Heart left ventricle (tissue), 16 donors: ENCODE measurements at regions not wholly inside any gene's neighbourhood (a gene's known extent, or its start where the extent isn't known, plus 50 kb on each side); places are given as distances from the start of the nearest gene placed in this dataset.
"Not testable (repeated sequence)": the region's sequence is repeated elsewhere in the genome, so short reads cannot be mapped to it uniquely, and the experiment has no call there.

Experiments used
- ATAC-seq, 4 donors: fragments of 200-7000 bp; cut with Tn5 transposase; one replicate each; pipeline ENCODE4 v1.9.1; 2020 to 2022; ENCODE audit warnings: moderate library complexity in 4 of 4, mild to moderate bottlenecking in 3 of 4, moderate number of reproducible peaks in 1 of 4
- DNase-seq, 5 donors: peaks; one replicate each; pipeline ENCODE4 v3.0.0-alpha.2; 2020
- H3K27ac ChIP-seq, 12 donors: fragments of 200-600 bp; sonication (generic) in 4 of 12; one replicate each; pipeline versions ENCODE4 v1.5.0 to v1.8.0; 2016 to 2022; ENCODE audit warnings: mild to moderate bottlenecking in 2 of 12
- H3K27me3 ChIP-seq, 9 donors: fragments of 200-600 bp; sonication (generic) in 2 of 9; one replicate each; pipeline versions ENCODE4 v1.5.1 to v1.8.0; 2016 to 2022; ENCODE audit warnings: mild to moderate bottlenecking in 3 of 9
- H3K36me3 ChIP-seq, 9 donors: fragments of 200-600 bp; sonication (generic) in 2 of 9; one replicate each; pipeline versions ENCODE4 v1.5.0 to v1.8.0; 2018 to 2022; ENCODE audit warnings: mild to moderate bottlenecking in 2 of 9
- H3K4me1 ChIP-seq, 12 donors: fragments of 200-600 bp; sonication (generic) in 4 of 12; one replicate each; pipeline versions ENCODE4 v1.5.0 to v1.8.0; 2016 to 2022; ENCODE audit warnings: mild to moderate bottlenecking in 3 of 12
- H3K4me3 ChIP-seq, 12 donors: fragments of 200-600 bp; sonication (generic) in 4 of 12; one replicate each; pipeline versions ENCODE4 v1.5.0 to v1.8.0; 2017 to 2022; ENCODE audit warnings: mild to moderate bottlenecking in 9 of 12, moderate library complexity in 4 of 12
- H3K9me3 ChIP-seq, 12 donors: fragments of 200-600 bp; sonication (generic) in 4 of 12; one replicate each; pipeline versions ENCODE4 v1.5.0 to v1.8.0; 2016 to 2022; ENCODE audit warnings: mild to moderate bottlenecking in 1 of 12
- POLR2A ChIP-seq, 2 donors: fragments of 450-650 bp; IDR thresholded peaks; one replicate each; pipeline ENCODE4 v1.6.1; 2017; ENCODE audit warnings: antibody characterized with exemption in 2 of 2, mild to moderate bottlenecking in 2 of 2, moderate library complexity in 2 of 2
- WGBS, 4 donors: extraction: QIAGEN DNeasy Blood & Tissue Kit in 2 of 4; methylation state at CpG; one replicate each; pipeline versions ENCODE4 v1.1.5 to v1.1.7; 2013 to 2018; 5-methylcytosine and 5-hydroxymethylcytosine counted together
- intact Hi-C, 10 donors: fragments of 100-400 bp; cut with DNase I; formaldehyde crosslinking; loops; one replicate each; pipeline versions ENCODE4 v1.11.1 to v1.14.2; 2022
- TF ChIP-seq, protein P1 (sequence below), 12 donors: fragments of 200-600 bp; sonication (generic) in 4 of 12; IDR thresholded peaks; one replicate each; pipeline versions ENCODE4 v1.5.0 to v1.8.0; 2018 to 2022; ENCODE audit warnings: antibody characterized with exemption in 12 of 12, mild to moderate bottlenecking in 5 of 12
- donor health status: ischemic (EF 13 %, LVEDD 7.1; RV severe dilation, severe dysfunction).
- donor health status: healthy with polysubstance abuse.
- donor health status: DM: no; HTN: yes; CAD: no.
- donor health status: DM: no; HTN: no; CAD: no.
- donor health status: ischemic (EF 25% LVEDD 6.9; RV normal size, moderate dysfunction).
- donor health status: ischemic (EF 25% LVEDD 5.7; RV mildly dilated, moderate dysfunction).
- donor health status: healthy.
- donor health status: DM: yes; HTN: yes; CAD: no.
- donor health status: ischemic (EF 35%, LVEDD 5.7; RV mildly dilated, moderate dysfunction).
- donor health status: nonischemic (EF 11% LVEDD 7.7; RV severe dilation, severe dysfunction).
- donor health status: DM: yes; HTN: yes; CAD: no.
- donor health status: PGD.
- donor health status: ischemic (EF 29% LVEDD 5.4; RV normal size, mild dysfunction).
- donor health status: nonischemic (EF 23%, LVEDD 6.1; RV moderate dilation, normal function).

DNA sequence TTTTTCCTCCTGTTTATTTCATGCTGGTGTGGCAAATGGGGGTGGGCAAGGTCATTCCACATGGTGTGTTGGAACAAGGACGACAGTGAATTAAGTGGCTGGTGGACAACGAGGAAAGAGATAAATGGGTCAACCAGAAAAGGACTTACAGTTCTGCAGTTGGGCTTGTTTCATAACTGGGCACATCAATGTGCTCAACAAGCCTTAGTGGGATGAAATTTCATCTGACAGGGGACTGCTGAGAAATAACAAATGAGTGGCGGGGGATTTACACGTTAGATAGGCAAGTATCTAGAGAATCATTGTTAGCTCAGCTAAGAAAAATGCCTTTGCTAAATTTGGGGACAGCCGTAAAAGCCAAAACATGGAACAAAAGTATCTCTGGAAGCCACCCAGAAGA is 163.6 kb downstream of the NRN1 start:
- H3K27ac ChIP-seq, result no peak overlapping the region
- H3K9me3 ChIP-seq, result peaks cover 0 to 7% (median 0%) of the 10 kb centered on the region in 12 donors
- no peaks in the 10 kb centered on the region for H3K4me1 ChIP-seq
- peaks cover 0 to 3% (median 0%) of the 10 kb centered on the region in 9 donors for H3K27me3 ChIP-seq
- WGBS, 4 donors, result 77 to 85% (median 81%) methylated on average over 5 of the region's 5 CpGs
- DNase-seq (no peak), ATAC-seq (no peak)
- intact Hi-C loops, result no loop called here
- H3K36me3 ChIP-seq, result no peaks in the 10 kb centered on the region
- H3K4me3 ChIP-seq, result no peak overlapping the region
- TF ChIP-seq POLR2A (IDR thresholded peaks at IDR 0.05), result no peak
- TF ChIP-seq, protein P1, sequence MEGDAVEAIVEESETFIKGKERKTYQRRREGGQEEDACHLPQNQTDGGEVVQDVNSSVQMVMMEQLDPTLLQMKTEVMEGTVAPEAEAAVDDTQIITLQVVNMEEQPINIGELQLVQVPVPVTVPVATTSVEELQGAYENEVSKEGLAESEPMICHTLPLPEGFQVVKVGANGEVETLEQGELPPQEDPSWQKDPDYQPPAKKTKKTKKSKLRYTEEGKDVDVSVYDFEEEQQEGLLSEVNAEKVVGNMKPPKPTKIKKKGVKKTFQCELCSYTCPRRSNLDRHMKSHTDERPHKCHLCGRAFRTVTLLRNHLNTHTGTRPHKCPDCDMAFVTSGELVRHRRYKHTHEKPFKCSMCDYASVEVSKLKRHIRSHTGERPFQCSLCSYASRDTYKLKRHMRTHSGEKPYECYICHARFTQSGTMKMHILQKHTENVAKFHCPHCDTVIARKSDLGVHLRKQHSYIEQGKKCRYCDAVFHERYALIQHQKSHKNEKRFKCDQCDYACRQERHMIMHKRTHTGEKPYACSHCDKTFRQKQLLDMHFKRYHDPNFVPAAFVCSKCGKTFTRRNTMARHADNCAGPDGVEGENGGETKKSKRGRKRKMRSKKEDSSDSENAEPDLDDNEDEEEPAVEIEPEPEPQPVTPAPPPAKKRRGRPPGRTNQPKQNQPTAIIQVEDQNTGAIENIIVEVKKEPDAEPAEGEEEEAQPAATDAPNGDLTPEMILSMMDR (IDR thresholded peaks at IDR 0.05), result no peak

DNA sequence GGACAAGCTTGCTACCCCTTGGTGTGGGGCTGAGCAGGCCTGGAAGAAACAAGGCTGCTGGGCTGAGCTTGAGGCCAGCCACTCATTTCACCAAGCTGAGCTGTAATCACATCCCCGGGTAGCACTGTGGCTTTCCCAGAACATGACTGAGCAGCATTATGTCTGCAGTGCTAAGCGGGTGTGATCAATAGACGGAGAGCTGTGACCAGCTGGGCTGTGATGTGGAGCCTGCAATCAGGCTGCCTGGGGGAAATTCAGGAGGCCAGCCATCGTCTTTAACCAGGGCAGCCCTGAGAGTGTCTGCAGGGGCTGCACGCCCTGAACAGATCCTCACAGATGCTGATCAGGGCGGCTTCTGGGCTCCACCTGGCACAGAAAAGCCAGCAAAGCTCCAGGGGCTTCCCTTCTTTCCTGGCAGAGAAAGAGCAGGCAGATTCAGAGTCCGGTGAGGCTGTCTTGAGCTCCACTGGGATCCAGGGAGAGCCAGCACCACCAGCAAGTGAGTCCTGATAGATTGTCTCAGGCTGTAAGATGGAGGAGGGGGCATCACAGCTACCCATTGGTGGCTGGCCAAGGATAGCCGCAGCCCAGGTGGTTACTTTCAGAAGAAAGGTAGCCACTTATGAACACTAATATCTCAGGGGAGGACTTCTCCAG is 165.9 kb downstream of the NRN1 start:
- DNase-seq (no peak), ATAC-seq (no peak)
- Histone ChIP-seq H3K9me3 (peaks cover 0 to 6% (median 0%) of the 10 kb centered on the region in 12 donors), H3K36me3 (no peaks in the 10 kb centered on the region), H3K27ac (no peak overlapping the region), H3K4me1 (no peaks in the 10 kb centered on the region), H3K4me3 (no peak overlapping the region), H3K27me3 (peaks cover 0 to 3% (median 0%) of the 10 kb centered on the region in 9 donors)
- intact Hi-C loops, result no loop called here
- 65 to 70% (median 68%) methylated on average over 5 to 8 of the region's 8 CpGs for WGBS, 4 donors
- no peak for TF ChIP-seq POLR2A (IDR thresholded peaks at IDR 0.05)
- TF ChIP-seq, protein P1 (IDR thresholded peaks at IDR 0.05), result no peak

DNA sequence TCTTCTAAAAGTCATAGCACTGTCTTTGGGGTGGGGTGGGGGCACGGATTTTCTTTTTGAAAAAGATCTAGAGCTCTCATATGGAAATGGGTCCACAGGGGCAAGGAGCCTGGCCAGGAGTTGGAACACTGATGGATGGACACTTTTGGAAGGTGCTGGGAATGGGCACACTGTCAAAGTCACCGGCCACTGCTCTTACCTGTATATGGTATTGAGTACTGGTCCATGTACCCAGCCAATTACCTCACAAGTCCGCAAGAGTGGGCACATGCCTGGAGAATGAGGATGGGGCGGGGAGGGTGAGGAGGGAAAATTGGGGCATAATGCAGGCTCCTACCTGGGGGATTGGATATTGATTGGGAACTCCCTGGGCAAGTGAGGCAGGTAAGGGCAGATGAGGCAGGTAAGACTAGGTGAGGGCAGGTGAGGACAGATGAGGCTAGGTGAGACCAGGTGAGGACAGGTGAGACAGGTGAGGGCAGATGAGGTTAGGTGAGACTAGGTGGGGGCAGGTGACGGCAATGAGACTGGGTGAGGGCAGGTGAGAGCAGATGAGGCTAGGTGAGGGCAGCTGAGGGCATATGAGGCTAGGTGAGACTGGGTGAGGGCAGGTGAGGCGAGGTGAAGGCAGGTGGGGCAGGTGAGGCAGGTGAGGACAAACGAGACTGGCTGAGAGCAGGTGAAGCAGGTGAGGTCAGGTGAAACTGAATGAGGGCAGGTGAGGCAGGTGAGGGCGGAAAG is 167.9 kb downstream of the NRN1 start:
- Histone ChIP-seq H3K9me3 (no peaks in the 10 kb centered on the region), H3K36me3 (no peaks in the 10 kb centered on the region), H3K4me3 (no peak overlapping the region), H3K27me3 (peaks cover 0 to 3% (median 0%) of the 10 kb centered on the region in 9 donors), H3K27ac (no peak overlapping the region), H3K4me1 (no peaks in the 10 kb centered on the region)
- no peak for TF ChIP-seq POLR2A (IDR thresholded peaks at IDR 0.05)
- TF ChIP-seq, protein P1 (IDR thresholded peaks at IDR 0.05), result no peak
- DNase-seq (no peak), ATAC-seq (no peak)
- intact Hi-C loops, result no loop called here
- 86 to 90% (median 88%) methylated on average over 8 of the region's 8 CpGs for WGBS, 4 donors

DNA sequence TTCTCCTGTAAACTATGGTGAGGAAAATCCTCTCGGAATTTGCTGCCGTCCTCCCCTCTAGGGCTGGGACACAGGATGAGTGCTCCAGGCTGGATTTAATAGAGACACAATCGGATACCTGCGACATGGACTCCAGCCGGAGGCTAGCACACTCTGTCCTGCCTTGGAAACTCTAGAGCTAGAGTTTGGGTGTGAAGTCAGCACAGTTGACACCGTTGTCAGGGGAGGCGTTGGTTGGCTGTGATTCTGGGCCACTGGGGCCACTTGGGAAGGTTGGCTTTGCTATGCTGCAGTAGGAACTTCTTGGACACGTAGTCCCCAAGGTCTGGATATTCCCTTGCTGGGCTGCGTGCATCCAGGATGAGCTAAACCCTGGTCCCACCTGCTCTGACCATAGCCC is 169.4 kb downstream of the NRN1 start:
- no peak overlapping the region for H3K4me3 ChIP-seq

DNA sequence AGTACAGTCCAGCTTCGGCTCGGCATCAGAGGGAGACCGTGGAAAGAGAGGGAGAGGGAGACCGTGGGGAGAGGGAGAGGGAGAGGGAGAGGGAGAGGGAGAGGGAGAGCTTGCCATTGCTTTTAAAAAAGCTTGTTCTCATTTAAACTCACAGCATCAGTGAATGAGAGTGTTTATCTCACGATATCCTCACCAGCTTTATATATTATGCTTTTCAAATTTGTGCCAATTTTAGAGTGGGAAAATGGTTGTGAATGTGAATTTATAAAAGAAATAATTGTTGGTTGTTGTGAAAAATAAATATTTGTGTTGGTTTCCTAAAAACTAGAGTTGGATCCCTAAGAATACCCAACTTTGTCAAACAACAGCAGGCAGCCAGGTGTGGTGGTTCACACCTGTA is 170.1 kb downstream of the NRN1 start:
- DNase-seq, H3K27ac ChIP-seq, H3K36me3 ChIP-seq, intact Hi-C loops, H3K27me3 ChIP-seq, H3K9me3 ChIP-seq, H3K4me3 ChIP-seq, ATAC-seq: not testable (repeated sequence)
- 46 to 94% (median 77%) methylated on average over 2 to 5 of the region's 5 CpGs for WGBS, 4 donors
- H3K4me1 ChIP-seq, result peaks cover 0 to 11% (median 0%) of the 10 kb centered on the region in 12 donors

More for the DNA sequence above, 169.4 kb downstream of the NRN1 start:
- Histone ChIP-seq H3K4me1 (peaks cover 0 to 7% (median 0%) of the 10 kb centered on the region in 12 donors), H3K9me3 (no peaks in the 10 kb centered on the region), H3K27me3 (no peaks in the 10 kb centered on the region), H3K36me3 (no peaks in the 10 kb centered on the region), H3K27ac (no peak overlapping the region)
- intact Hi-C loops, result no loop called here
- TF ChIP-seq, protein P1 (IDR thresholded peaks at IDR 0.05), result no peak
- DNase-seq (no peak), ATAC-seq (no peak)
- 84 to 90% (median 89%) methylated on average over 9 of the region's 9 CpGs for WGBS, 4 donors
